ENCODE measurements at regions not wholly inside any gene's neighbourhood (a gene's known extent, or its start where the extent isn't known, plus 50 kb on each side); places are given as distances from the start of the nearest gene placed in this dataset.
"Not testable (repeated sequence)": the region's sequence is repeated elsewhere in the genome, so short reads cannot be mapped to it uniquely, and the experiment has no call there.

DNA sequence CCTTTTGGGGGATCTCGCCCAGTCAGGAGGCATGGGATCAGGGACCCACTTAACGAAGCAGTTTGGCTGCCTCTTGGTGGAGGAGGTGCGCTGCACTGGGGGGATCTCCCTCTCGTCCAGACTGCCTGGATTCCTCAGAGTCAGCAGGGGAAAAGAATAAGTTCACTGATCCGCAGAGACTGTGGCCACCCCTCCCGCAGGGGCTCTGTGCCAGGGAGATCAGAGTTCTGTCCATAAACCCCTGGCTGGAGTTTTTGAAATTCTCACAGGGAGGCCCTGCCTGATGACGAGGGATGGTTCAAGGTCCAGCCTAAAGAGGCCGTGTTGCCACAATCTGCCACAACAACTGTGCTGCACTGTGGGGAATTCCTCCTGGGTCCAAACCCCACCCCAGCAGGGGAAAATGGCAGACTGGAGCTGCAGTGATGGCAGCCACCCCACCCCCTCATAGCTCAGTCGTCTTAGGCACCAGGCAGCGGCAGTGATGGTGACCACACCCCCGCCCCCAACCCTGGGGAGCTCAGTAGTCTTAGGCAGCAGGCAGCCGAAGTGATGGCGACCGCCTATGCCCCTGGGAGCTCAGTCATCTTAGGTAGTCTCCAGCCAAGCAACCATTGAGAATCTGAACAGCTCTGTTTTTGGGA lies 273.8 kb upstream of the USP25 start:
- no peak for DNase-seq (ENCODE audit: low read depth in 1 of 2, low spot score in 1 of 2)

DNA sequence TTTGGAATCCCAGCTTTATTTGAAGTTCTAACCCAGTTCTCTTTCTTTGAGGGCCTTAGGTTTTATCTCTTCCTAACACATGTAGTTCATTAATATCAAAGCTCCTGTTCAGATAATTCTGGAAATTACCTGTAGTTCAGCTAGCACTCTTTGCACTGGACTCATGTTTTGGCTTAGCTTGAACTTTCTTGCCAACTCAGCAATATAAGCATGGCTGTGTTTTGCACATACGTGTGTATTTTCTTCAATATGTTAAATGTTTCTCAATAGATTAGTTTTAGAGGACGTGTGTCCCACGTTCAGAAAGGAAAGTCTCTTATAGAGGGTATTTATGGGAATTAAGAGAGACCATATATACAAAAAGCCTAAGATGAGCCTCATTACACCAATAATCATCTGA lies 271.8 kb upstream of the USP25 start:
- no peak for DNase-seq (ENCODE audit: low read depth in 1 of 2, low spot score in 1 of 2)

DNA sequence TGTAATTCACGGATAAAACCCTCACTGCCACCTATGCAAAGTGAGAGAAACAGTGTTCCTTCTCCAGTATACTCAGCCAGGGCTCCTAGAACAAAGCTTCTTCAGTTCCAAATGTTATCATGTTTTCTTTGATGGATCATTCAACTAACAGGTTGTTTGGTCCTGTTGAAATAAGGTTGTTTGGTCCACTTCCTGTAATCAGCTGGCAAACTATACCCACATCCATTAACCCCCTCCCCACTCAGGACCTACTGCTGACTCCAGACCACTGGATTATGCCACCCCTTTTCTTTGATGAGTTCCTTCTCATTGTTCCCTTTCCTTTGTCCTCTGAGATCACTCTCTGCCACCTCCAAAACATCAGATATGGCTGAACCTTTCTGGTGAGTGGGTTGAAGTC lies 267.7 kb upstream of the USP25 start:
- no peak for DNase-seq (ENCODE audit: low read depth in 1 of 2, low spot score in 1 of 2)

DNA sequence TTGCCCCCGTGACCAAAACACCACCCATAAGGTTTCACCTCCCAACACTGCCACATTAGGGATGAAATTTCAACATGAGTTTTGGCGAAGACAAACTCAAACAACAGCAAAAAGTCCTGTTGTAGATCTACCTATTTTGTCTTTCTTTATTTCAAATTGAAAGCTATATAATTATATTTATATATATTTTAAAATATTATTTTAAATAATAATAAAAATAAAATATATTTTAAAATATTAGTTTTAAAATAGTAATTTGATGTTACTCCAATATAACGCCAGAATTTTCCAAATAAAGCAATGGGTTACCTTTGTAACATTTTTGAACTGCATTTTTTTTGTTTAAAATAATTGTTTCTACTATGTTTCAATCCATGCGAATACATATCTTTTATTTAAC lies 263.5 kb upstream of the USP25 start:
- no peak for DNase-seq (ENCODE audit: low read depth in 1 of 2, low spot score in 1 of 2)

DNA sequence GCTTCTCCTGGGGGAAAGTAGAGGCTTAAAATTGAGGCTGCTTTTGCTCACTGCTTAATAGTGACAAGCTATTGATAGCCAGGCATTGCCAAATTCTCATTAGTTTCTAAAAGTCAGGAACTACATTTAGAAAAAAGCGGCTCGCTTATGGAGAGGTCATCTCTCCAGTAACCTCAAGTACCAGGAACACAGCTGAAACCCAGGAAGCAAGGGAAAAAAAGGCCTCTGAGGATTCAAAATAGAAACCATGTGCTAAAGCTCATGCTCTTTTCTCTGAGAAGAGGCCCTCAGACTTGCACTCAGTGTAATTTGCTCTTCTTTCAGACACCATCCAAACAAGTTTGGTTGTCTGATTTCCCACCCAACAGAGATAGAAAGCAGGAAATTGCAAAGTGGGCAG lies 261.4 kb upstream of the USP25 start:
- DNase-seq (ENCODE audit: low read depth in 1 of 2, low spot score in 1 of 2) = no peak

DNA sequence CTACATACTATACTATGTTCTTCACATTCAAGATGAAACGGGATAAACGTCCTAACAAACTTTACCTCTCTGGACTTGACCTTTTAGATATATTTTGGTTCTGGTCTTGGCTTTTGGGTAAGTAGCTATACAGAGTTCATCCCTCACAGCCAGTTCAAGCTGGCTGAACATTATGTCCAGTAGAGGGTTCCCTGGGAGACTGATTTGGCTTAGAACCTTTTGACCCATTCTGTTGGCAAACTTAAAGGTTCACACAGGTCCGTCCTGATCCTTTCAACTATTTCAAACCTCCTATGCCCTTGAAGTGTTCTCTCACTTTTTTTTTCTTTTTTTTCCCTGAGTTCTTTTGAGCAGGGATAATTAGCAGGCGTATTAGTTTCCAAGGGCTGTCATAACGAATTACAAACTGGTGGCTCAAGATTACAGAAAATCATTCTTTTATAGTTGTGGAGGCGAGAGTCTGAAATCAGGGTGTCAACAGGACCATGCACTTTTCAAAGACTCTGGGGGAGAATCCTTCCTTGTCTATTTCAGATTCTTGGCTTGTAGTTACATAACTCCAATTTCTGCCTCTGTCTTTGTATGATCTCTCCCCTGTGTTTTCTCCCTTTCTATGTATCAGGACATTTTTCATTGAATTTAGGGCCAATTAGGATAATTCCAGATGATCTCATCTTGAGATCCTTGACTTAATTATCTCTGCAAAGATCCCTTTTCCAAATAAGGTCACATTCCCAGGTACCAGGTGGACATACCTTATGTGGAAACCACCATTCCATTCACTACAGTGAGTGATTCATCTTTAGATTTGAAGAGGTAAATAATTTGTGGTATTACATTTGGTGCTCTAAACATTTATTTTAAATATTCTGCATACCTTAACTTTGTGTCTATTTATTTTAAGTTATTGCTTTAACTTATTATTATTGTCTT lies 257.4 kb upstream of the USP25 start:
- DNase-seq (ENCODE audit: low read depth in 1 of 2, low spot score in 1 of 2) = no peak

DNA sequence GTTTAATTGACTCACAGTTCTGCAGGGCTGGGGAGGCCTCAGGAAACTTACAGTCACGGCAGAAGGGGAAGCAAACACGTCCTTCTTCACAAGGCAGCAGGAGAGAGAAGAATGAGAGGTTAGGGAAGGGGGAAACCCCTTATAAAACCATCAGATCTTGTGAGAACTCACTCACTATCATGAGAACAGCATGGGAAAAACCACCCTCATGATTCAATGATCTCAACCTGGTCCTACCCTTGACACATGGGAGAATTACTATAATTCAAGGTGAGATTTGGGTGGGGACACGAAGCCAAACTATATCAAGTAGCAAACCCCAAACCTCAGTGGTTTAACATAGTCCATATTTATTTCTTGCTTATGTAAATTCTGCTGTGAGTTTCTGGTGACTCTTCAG lies 252.0 kb upstream of the USP25 start:
- DNase-seq (ENCODE audit: low read depth in 1 of 2, low spot score in 1 of 2) = not testable (repeated sequence)

DNA sequence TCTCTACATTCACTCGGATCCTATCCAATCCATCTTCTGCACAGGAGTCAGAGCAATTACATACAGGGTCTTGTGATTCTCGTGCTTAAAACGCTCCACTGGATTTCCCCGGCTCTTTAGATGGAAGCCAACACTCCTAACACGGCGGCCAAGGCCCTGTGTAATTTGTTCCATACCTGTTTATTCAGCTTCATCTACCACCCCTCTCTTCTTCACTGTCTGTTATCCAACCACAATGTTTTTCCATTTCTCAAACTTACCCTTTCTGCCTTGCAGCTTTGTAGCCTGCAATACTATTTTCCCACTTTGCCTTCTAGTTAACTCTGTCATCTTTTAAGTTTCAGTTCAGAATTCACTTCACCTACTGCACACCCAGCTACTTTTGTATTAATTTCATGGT lies 249.6 kb upstream of the USP25 start:
- DNase-seq (ENCODE audit: low read depth in 1 of 2, low spot score in 1 of 2) = no peak

DNA sequence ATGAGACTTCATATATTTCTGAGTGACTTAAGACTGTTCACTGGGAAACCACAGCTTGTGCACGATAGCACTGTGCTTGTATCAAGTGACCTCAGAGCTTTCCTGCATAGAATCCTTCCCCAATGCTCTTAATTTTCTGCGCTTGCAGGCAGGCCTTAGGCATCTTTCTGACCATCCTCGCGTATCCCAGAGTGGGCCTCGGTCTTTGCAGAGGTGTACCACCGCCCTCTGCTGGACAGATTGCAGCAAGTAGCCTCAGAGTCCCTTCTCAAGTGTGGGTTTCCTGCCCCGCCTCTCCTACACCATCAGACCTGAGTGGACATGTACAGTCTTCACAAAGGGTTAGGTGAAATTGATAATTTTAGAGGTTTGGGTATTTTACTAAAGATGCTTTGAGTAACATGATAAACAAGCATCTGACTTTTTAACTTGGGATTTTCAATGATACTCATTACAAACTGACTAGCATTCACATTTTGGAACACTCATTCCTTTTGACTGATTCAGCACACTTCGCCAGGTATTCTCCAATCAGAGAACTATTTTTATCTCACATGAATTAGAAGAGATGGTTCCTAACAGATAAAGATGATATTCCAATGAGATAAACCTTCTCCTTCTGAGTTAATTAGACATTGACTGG lies 246.5 kb upstream of the USP25 start:
- peak; percentile 52 for DNase-seq (ENCODE audit: low read depth in 1 of 2, low spot score in 1 of 2)

DNA sequence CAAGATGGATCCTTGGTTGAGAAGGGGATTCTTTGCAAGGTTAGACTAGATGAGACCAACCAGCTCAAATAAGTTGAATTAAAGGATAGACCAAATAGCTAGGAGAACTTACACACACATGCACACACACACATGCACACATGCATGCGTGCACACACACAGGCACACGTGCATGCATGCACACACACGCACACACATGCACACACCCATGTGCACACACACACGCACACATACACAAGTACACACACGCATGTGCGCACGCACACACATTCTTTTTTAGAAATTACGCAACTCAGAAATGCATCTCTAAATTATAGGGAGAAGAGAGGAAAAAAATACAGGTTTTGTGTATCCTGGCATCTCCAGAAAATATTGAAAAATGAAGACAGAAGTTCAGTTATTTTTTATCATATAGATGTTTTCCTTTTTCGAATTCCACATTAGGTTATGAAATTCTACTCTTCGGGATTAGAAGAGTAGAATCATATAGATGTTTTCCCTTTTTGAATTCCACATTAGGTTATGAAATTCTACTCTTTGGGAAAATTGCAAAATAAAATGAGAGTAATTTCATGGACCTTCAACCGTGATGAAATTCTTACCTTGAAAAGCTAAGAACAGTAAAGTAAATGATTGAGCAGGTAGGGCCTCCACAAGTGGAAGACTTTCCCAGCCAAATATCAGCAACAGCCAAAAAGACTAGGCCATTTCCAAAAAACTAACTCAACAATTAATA lies 243.2 kb upstream of the USP25 start:
- no peak for DNase-seq (ENCODE audit: low read depth in 1 of 2, low spot score in 1 of 2)

DNA sequence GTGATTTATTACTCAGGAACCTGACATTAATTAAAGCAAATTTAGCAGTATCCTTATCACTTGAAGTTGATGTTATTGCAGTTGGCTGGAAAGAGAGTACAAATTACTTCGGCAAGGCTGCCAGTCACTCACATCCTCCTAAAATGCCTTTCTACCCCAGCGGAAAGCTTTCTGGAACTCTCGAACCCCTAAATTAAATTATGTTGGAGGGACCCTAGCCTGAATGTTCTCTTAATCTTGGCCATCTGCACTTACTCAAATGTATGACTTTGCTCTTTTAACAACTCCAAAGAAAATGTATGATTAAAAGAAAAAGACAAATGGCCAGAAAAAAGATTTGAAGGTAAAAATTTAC lies 242.6 kb upstream of the USP25 start:
- DNase-seq (ENCODE audit: low read depth in 1 of 2, low spot score in 1 of 2) = no peak

DNA sequence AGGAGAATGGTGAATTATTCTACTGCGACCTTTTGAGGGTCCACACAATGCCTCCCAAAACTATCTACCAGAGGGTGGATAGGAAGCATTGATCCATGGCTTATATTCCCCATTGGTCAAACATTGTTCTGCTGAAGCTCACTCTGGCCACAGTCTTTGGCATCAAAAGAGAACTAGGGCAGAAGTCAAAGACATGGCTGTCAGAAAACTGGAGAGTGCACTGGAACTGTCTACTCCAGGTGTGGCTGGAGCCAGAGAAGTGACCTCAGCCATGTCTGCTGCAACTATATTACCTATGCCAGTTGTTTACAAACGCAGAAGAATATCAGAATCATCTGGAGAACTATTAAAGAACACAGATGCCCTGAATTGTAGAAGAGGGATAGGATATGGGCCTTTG lies 238.7 kb upstream of the USP25 start:
- DNase-seq (ENCODE audit: low read depth in 1 of 2, low spot score in 1 of 2) = no peak

DNA sequence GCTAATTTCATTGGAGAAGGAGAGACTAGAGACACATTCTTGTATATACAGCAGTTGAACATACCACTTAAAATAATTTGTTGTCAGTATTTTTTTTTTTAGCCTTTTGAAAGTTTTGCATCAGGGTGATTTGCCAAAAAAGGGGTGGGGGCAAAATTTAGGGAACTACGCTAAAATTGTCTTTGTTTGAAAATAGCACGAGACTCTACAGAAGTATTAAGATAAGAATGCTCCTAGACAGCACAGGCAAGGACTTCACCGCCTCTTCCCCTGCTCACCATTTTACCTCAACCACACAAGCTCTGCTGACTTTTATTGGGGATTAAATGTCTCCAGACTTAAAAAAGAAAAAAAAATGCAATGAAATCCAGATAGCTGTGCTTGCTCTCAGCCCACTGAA lies 236.1 kb upstream of the USP25 start:
- DNase-seq (ENCODE audit: low read depth in 1 of 2, low spot score in 1 of 2) = no peak

DNA sequence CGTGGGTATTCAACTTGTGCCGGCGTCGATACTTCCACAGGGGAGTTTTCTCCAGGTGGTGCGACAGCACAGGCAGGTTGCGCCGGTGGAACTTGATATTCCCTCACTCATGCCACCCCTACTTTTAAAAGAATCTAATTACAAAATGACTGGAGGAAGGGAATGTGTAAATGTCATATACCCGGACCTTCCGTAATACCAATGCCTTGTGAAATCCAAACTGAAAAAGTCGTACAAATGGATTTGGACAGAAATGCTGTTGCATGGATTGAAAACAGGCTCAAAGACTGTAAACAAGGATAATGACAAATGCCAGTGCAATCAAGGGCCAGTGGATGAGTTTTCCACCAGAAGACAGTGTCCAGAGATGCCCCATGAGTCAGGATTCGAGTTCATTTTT lies 235.3 kb upstream of the USP25 start:
- DNase-seq (ENCODE audit: low read depth in 1 of 2, low spot score in 1 of 2) = no peak

DNA sequence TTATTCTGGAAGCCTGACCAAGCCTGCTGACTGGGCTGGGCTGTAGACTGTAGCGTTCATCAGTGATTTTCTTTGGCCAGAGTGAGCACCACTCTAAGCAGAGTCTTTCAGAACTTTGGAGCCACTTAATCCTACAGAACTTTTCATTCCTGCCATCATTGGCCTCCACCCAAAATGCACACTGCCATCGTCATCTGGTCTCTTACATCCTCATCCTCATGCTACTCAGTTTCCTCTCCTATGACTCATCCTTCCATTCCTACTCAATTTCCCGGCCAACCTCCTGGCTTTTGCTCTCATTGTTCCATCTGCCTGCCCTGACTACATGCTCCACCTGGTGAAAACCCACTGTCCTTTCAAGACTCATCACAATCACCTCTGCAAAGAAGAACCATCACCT lies 233.8 kb upstream of the USP25 start:
- no peak for DNase-seq (ENCODE audit: low read depth in 1 of 2, low spot score in 1 of 2)

DNA sequence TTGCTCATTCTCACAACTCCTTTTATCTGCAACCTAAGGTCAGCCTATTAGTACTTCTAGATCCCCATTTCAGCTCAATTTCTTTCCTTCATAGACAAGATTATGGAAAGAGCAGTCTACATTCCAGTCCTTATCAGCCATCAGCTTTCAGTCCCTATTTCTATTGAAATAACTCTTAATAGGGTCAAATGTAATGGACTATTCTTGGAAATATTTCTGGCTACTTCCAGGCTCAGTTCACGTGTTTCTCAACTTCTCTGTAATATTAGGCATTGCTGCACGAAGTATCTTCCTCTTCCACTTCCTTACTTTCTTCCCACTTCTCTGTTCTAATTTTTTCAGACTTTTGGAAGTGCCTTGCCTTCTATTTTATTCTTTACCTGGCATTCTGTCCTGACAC lies 232.9 kb upstream of the USP25 start:
- DNase-seq (ENCODE audit: low read depth in 1 of 2, low spot score in 1 of 2) = no peak

DNA sequence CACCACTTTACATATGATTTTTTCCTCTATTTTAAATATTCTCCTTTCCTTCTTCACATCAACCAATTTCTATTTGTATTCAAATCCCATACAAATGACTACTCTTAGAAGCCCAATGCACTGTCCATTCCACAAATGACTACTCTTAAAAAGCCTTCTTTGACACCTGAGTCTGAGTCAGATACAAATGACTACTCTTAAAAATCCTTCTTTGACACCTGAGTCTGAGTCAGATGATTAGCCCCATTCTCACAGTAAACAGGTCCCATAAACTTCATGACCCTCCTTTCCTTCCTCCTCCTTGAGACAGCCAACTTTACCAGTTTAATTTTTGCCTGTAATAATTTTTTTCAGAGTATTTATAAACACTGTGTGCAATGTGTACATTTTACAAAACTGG lies 231.3 kb upstream of the USP25 start:
- no peak for DNase-seq (ENCODE audit: low read depth in 1 of 2, low spot score in 1 of 2)

DNA sequence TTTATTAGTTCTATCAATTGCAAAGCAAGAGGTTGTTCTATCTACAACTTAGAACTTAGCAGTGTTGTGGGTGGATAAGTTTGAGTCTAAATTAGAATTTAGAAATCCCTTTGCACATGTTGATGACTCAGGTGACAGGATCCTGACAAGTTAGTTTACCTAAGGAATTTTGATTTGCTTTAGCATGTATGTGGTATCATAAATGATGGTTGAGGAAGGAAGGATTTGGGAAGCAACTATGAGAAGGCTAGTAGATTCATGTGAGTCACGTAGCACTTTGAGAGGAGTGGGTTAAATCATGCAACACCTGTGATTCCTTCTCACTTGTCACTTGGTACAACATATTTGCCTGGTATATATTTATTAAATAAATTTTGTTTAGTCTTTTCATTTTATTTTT lies 223.7 kb upstream of the USP25 start:
- DNase-seq (ENCODE audit: low read depth in 1 of 2, low spot score in 1 of 2) = no peak

DNA sequence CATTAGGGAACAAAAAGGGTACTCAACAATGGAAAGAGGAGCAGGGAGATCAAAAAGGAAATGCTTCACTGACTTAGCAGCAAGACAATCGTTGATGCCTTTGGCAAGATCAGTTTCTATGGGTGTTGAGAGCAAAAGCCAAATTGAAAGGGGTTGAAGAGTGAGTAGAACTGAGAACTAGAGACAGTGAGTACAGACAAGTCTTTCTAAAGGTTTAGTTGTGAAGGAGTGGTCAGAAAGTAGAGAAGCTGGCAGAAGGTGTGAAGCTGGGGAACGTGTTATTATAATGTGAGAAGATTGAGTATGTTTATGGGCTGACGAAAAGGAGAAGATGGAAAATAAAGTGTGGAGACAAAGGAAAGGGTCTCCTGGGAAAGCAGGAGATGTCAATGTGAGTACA lies 221.2 kb upstream of the USP25 start:
- no peak for DNase-seq (ENCODE audit: low read depth in 1 of 2, low spot score in 1 of 2)

DNA sequence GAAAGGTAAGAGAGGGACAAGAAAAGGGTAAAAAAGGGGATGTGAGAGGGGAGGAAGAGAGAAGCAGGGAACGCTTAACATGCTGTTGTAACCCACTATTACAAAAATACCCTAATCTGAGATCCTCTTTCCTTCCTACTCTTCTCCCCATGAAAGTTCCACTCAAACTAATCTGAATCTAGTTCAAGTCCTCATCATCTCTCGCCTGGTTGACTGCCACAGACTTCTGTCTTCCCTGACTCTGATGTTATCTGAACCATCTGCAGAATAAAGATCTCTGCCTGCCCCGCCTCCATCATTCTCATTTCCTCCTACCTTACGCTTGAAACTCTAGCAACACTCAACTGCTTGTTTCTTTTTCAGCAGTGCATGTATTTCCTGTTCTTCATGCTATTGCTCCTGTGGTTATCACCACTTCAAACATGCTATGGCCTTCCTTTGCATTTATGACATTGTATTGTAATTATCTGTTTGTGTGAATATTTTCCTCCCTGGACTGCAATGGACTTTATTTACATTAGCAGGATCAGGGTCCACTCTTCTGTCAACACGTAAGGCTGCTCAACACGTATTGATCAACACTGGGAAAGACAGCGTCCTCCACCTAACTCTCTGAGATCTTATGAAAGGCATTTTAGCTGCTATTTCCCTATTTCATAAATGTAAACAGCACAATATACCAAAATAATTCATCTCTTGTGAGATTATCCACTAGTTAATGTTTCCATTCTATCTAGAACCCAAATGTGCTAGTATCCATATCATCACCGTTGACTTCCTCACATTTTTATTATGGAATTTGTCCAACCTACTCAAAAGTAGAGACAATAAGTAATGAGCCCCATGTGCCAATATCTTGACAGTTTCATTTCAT lies 215.5 kb upstream of the USP25 start:
- DNase-seq (ENCODE audit: low read depth in 1 of 2, low spot score in 1 of 2) = peak; percentile 11

DNA sequence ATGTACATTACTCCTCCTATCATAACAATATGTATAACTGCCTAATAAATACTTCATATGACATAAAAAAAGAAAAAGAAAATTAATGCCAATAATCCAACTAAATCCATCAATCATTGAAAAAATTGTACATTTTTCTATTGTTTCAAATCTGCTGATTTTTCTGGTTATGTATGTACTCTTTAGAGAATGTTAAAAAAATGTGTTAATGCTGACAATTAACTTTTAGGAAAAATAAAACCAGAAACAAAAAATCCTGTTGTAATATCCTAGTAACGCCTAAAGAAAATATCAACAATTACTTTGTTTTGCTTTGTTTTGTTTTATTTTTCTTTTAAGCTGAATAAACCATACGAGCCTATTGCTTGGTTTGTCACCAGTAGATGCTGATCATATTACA lies 213.9 kb upstream of the USP25 start:
- no peak for DNase-seq (ENCODE audit: low read depth in 1 of 2, low spot score in 1 of 2)
